ENCODE measurements at regions not wholly inside any gene's neighbourhood (a gene's known extent, or its start where the extent isn't known, plus 50 kb on each side); places are given as distances from the start of the nearest gene placed in this dataset.

DNA sequence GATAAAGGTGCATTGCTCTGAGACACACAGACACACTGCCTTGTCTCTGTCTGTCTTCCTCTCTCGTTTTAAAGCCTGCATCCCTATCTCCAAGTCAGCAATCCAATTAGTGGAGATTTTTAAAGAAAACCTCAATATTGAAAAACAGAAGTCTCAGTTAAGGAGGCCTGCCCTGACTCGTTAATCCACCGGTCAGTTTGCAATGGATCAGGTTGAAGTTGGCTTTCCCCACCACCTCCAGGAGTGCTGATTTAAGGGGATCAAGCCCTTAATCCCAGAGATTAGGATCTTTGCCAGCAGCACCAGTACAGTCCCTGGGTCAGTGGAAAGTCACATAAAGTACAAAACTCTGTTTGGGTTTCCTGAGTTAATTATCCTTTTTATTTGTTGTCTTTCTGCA lies 271.1 kb upstream of the ASIC2 start:
- Histone ChIP-seq H2AFZ (ENCODE audit: control insufficient read depth, low read depth, low read length) (no peak overlapping the region), H3K4me2 (ENCODE audit: control insufficient read depth, insufficient read depth) (no peak overlapping the region), H4K20me1 (ENCODE audit: control insufficient read depth, insufficient read depth) (no peaks in the 10 kb centered on the region), H3K9ac (ENCODE audit: control insufficient read depth, insufficient read depth, low read length) (no peak overlapping the region), H3K36me3 (ENCODE audit: control insufficient read depth in 2 of 2, insufficient read depth in 2 of 2, low read length in 1 of 2) (no peaks in the 10 kb centered on the region), H3K4me3 (no peak overlapping the region), H3K27ac (ENCODE audit: control insufficient read depth, insufficient read depth) (no peak overlapping the region), H3K9me3 (replicated peaks; ENCODE audit: control insufficient read depth, insufficient read depth, low read length) (no peaks in the 10 kb centered on the region), H3K4me1 (ENCODE audit: control insufficient read depth, insufficient read depth, low read length) (no peaks in the 10 kb centered on the region), H3K27me3 (replicated peaks in 1 of 2; ENCODE audit: control insufficient read depth in 2 of 2, insufficient read depth in 2 of 2, low read length in 1 of 2) (no peaks in the 10 kb centered on the region), H3K79me2 (ENCODE audit: control insufficient read depth, insufficient read depth, low read length) (no peaks in the 10 kb centered on the region)
- ATAC-seq (no peak), FAIRE-seq (no peak), DNase-seq (ENCODE audit: low read depth, low spot score) (no peak)
- ChIA-PET RAD21 (ENCODE audit: unreplicated experiment) (no interaction called here), SMC1A (ENCODE audit: uncharacterized antibody, unreplicated experiment) (no interaction called here), POLR2A (no interaction called here), CTCF (no interaction called here)
- no TSS peak for BruUV-seq (replicated peaks)
- intact Hi-C loops (cut with micrococcal nuclease; ENCODE audit: unreplicated experiment) (no loop called here), in situ Hi-C loops (cut with MboI) (no loop called here)
- TF ChIP-seq NR2F1 (conservative IDR thresholded peaks at IDR 0.05) (no peak), MYB (IDR thresholded peaks at IDR 0.05; ENCODE audit: borderline replicate concordance, low read depth, low read length) (no peak), STAT1 (conservative IDR thresholded peaks at IDR 0.05) (no peak)
- 17% methylated on average over 3 of the region's 3 CpGs for WGBS (ENCODE audit: insufficient coverage, insufficient replicate concordance, low lambda C conversion rate, missing lambda C conversion rate)

DNA sequence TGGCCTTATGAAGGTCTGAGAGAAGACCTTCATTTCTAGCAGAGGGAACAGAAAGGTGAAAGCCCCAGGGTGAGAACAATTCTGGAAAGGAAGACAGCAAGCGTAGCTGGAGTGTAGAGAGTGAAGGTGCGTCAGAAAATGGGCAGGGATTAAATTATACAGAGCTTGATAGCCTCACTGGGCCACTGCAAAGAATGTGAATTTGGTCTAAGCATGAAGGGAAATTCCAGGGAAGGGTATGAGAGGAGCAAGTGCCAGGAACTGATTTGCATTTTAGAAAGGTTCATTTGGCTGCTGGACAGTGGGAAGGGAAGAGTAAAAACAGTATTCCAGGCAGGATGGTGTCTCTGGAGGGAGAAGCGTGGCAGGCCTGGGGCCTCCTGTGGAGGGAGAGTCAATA lies 274.1 kb upstream of the ASIC2 start:
- no peaks in the 10 kb centered on the region for H3K9me3 ChIP-seq (replicated peaks; ENCODE audit: control insufficient read depth, insufficient read depth, low read length)
- no peak overlapping the region for H3K4me2 ChIP-seq (ENCODE audit: control insufficient read depth, insufficient read depth)
- H3K36me3 ChIP-seq (ENCODE audit: control insufficient read depth in 2 of 2, insufficient read depth in 2 of 2, low read length in 1 of 2), result no peaks in the 10 kb centered on the region
- POLR2A ChIA-PET, result no interaction called here
- 0% methylated on average over 3 of the region's 3 CpGs for WGBS (ENCODE audit: insufficient coverage, insufficient replicate concordance, low lambda C conversion rate, missing lambda C conversion rate)
- no peaks in the 10 kb centered on the region for H3K27me3 ChIP-seq (replicated peaks in 1 of 2; ENCODE audit: control insufficient read depth in 2 of 2, insufficient read depth in 2 of 2, low read length in 1 of 2)
- no peaks in the 10 kb centered on the region for H3K79me2 ChIP-seq (ENCODE audit: control insufficient read depth, insufficient read depth, low read length)
- RAD21 ChIA-PET (ENCODE audit: unreplicated experiment), result no interaction called here
- no peak overlapping the region for H2AFZ ChIP-seq (ENCODE audit: control insufficient read depth, low read depth, low read length)
- H4K20me1 ChIP-seq (ENCODE audit: control insufficient read depth, insufficient read depth), result no peaks in the 10 kb centered on the region
- H3K4me1 ChIP-seq (ENCODE audit: control insufficient read depth, insufficient read depth, low read length), result no peaks in the 10 kb centered on the region
- TF ChIP-seq CEBPB (IDR thresholded peaks at IDR 0.05; ENCODE audit: borderline replicate concordance in 1 of 2, low read depth in 2 of 2, low read length in 2 of 2) (no peak), CBX5 (IDR thresholded peaks at IDR 0.05; ENCODE audit: low read depth) (no peak), MLLT1 (IDR thresholded peaks at IDR 0.05) (no peak), MYB (IDR thresholded peaks at IDR 0.05; ENCODE audit: borderline replicate concordance, low read depth, low read length) (no peak), NFXL1 (IDR thresholded peaks at IDR 0.05; ENCODE audit: borderline replicate concordance) (no peak), MTA3 (IDR thresholded peaks at IDR 0.05; ENCODE audit: borderline replicate concordance, low read length) (no peak), PAX8 (IDR thresholded peaks at IDR 0.05) (no peak), RUNX3 (IDR thresholded peaks at IDR 0.05; ENCODE audit: low read length) (no peak), YBX1 (IDR thresholded peaks at IDR 0.05) (no peak), MAX (IDR thresholded peaks at IDR 0.05; ENCODE audit: low read depth, low read length) (no peak), IKZF1 (conservative IDR thresholded peaks at IDR 0.05) (no peak), TARDBP (IDR thresholded peaks at IDR 0.05; ENCODE audit: borderline replicate concordance) (no peak)
- no peak overlapping the region for H3K9ac ChIP-seq (ENCODE audit: control insufficient read depth, insufficient read depth, low read length)
- BruUV-seq (replicated peaks), result no TSS peak
- no peak overlapping the region for H3K4me3 ChIP-seq
- DNase-seq (ENCODE audit: low read depth, low spot score), result no peak
- SMC1A ChIA-PET (ENCODE audit: uncharacterized antibody, unreplicated experiment), result no interaction called here
- FAIRE-seq, result no peak
- intact Hi-C loops (cut with micrococcal nuclease; ENCODE audit: unreplicated experiment), result loop anchor here (2.0 kb wide), 1 partner anchor 108 kb away; no protein-coding TSS in a partner anchor
- no peak for ATAC-seq
- H3K27ac ChIP-seq (ENCODE audit: control insufficient read depth, insufficient read depth), result no peak overlapping the region
- in situ Hi-C loops (cut with MboI), result no loop called here
- CTCF ChIA-PET, result interaction anchor here (0.8 to 1.2 kb wide), 2 partner anchors 10 to 189 kb away, joined by 3 to 4 read pairs; no protein-coding TSS in a partner anchor

Measured in GM12878 (cell line).